ENCODE measurements at regions not wholly inside any gene's neighbourhood (a gene's known extent, or its start where the extent isn't known, plus 50 kb on each side); places are given as distances from the start of the nearest gene placed in this dataset.

GRCh38 chr2:78035804-78036203 is 513.6 kb upstream of the LRRTM4 start:
- no peak for DNase-seq

GRCh38 chr2:78051480-78051879 is 529.3 kb upstream of the LRRTM4 start:
- no peak for DNase-seq

- no peak for DNase-seq
Observed at GRCh38 chr2:78056976-78057375, 534.8 kb upstream of the LRRTM4 start.

- no peak for DNase-seq
Observed at GRCh38 chr2:78061301-78061700, 539.1 kb upstream of the LRRTM4 start.

GRCh38 chr2:78061732-78062131 is 539.6 kb upstream of the LRRTM4 start:
- DNase-seq, result no peak

GRCh38 chr2:78063246-78064020 is 541.3 kb upstream of the LRRTM4 start:
- DNase-seq, result no peak

- no peak for DNase-seq
Observed at GRCh38 chr2:78065366-78065765, 543.2 kb upstream of the LRRTM4 start.

GRCh38 chr2:78068808-78069207 is 546.6 kb upstream of the LRRTM4 start:
- DNase-seq, result no peak

- DNase-seq, result no peak
Observed at GRCh38 chr2:78070693-78071092, 548.5 kb upstream of the LRRTM4 start.

- no peak for DNase-seq
Observed at GRCh38 chr2:78077633-78078032, 555.5 kb upstream of the LRRTM4 start.

- no peak for DNase-seq
Observed at GRCh38 chr2:78082555-78082954, 560.4 kb upstream of the LRRTM4 start.

GRCh38 chr2:78093436-78093835 is 571.3 kb upstream of the LRRTM4 start:
- no peak for DNase-seq

GRCh38 chr2:78109272-78109671 is 587.1 kb upstream of the LRRTM4 start:
- no peak for DNase-seq

GRCh38 chr2:78115291-78115690 is 593.1 kb upstream of the LRRTM4 start:
- DNase-seq, result no peak

- no peak for DNase-seq
Observed at GRCh38 chr2:78118037-78118436, 595.9 kb upstream of the LRRTM4 start.

- no peak for DNase-seq
Observed at GRCh38 chr2:78120275-78120674, 598.1 kb upstream of the LRRTM4 start.

- DNase-seq, result no peak
Observed at GRCh38 chr2:78125042-78125441, 602.9 kb upstream of the LRRTM4 start.

- DNase-seq, result no peak
Observed at GRCh38 chr2:78127424-78127823, 605.2 kb upstream of the LRRTM4 start.

- DNase-seq, result no peak
Observed at GRCh38 chr2:78132391-78133370, 610.5 kb upstream of the LRRTM4 start.

- DNase-seq, result no peak
Observed at GRCh38 chr2:78145395-78145996, 623.3 kb upstream of the LRRTM4 start.

GRCh38 chr2:78145997-78146722 is 624.0 kb upstream of the LRRTM4 start:
- DNase-seq, result no peak

GRCh38 chr2:78147466-78147865 is 625.3 kb upstream of the LRRTM4 start:
- DNase-seq, result no peak

GRCh38 chr2:78154586-78154985 is 632.4 kb upstream of the LRRTM4 start:
- no peak for DNase-seq
